ENCODE measurements at regions not wholly inside any gene's neighbourhood (a gene's known extent, or its start where the extent isn't known, plus 50 kb on each side); places are given as distances from the start of the nearest gene placed in this dataset.

GRCh38 chr2:16496426-16497388 lies 168.9 kb downstream of the CYRIA start:
- DNase-seq, result no peak

GRCh38 chr2:16495509-16496208 lies 170.0 kb downstream of the CYRIA start:
- DNase-seq, result no peak

- DNase-seq, result no peak
These were observed 170.7 kb downstream of the CYRIA start for GRCh38 chr2:16494836-16495508.

GRCh38 chr2:16493788-16494187 lies 171.8 kb downstream of the CYRIA start:
- no peak for DNase-seq

- no peak for DNase-seq
These were observed 177.9 kb downstream of the CYRIA start for GRCh38 chr2:16487686-16488085.

GRCh38 chr2:16485251-16485650 lies 180.4 kb downstream of the CYRIA start:
- DNase-seq, result no peak

GRCh38 chr2:16482460-16482859 lies 183.2 kb downstream of the CYRIA start:
- no peak for DNase-seq

- no peak for DNase-seq
These were observed 184.3 kb downstream of the CYRIA start for GRCh38 chr2:16481351-16481750.

GRCh38 chr2:16479721-16480120 lies 185.9 kb downstream of the CYRIA start:
- no peak for DNase-seq

GRCh38 chr2:16478434-16479210 lies 187.0 kb downstream of the CYRIA start:
- no peak for DNase-seq

- DNase-seq, result no peak
These were observed 188.0 kb downstream of the CYRIA start for GRCh38 chr2:16477648-16478047.

- no peak for DNase-seq
These were observed 188.8 kb downstream of the CYRIA start for GRCh38 chr2:16476866-16477265.

- DNase-seq, result no peak
These were observed 189.6 kb downstream of the CYRIA start for GRCh38 chr2:16475986-16476567.

- no peak for DNase-seq
These were observed 190.0 kb downstream of the CYRIA start for GRCh38 chr2:16475586-16475985.

GRCh38 chr2:16473575-16473974 lies 192.1 kb downstream of the CYRIA start:
- no peak for DNase-seq

- no peak for DNase-seq
These were observed 194.6 kb downstream of the CYRIA start for GRCh38 chr2:16470936-16471490.

GRCh38 chr2:16466821-16467151 lies 198.8 kb downstream of the CYRIA start:
- DNase-seq, result no peak

GRCh38 chr2:16466133-16466820 lies 199.4 kb downstream of the CYRIA start:
- DNase-seq, result no peak

- DNase-seq, result no peak
These were observed 201.0 kb downstream of the CYRIA start for GRCh38 chr2:16464641-16465040.

GRCh38 chr2:16462958-16463357 lies 202.7 kb downstream of the CYRIA start:
- no peak for DNase-seq

GRCh38 chr2:16461672-16462071 lies 204.0 kb downstream of the CYRIA start:
- no peak for DNase-seq

- no peak for DNase-seq
These were observed 206.0 kb downstream of the CYRIA start for GRCh38 chr2:16459606-16460005.
